Neural cell (in vitro differentiated cells): ENCODE measurements at regions not wholly inside any gene's neighbourhood (a gene's known extent, or its start where the extent isn't known, plus 50 kb on each side); places are given as distances from the start of the nearest gene placed in this dataset.

ENCODE experiments used
- H2AFZ ChIP-seq: fragments of 200-600, 300-800 bp; sonication (generic), shearing (Covaris generic); 2 replicates; pipeline ENCODE4 v1.6.0; 2014; ENCODE audit warnings: low read depth, mild to moderate bottlenecking, antibody characterized with exemption, low read length, moderate library complexity
- H3F3A ChIP-seq: fragments of 200-600 bp; shearing (Covaris generic); 2 replicates; pipeline ENCODE4 v1.6.1; 2016; ENCODE audit warnings: mild to moderate bottlenecking, moderate library complexity, mixed read lengths, antibody characterized with exemption, low read length; ENCODE audit not compliant: insufficient read depth, poor library complexity, severe bottlenecking
- H3K27ac ChIP-seq: fragments of 200-600, 300-800 bp; sonication (generic), shearing (Covaris generic); 2 replicates; pipeline ENCODE4 v1.5.1; 2014; ENCODE audit warnings: mild to moderate bottlenecking, low read length, moderate library complexity
- H3K27me3 ChIP-seq: fragments of 300-800, 200-600 bp; sonication (generic), shearing (Covaris generic); 2 replicates; pipeline ENCODE4 v1.6.0; 2014; ENCODE audit warnings: mild to moderate bottlenecking, low read depth, low read length, moderate library complexity; ENCODE audit not compliant: insufficient read depth
- H3K36me3 ChIP-seq: fragments of 300-800, 200-600 bp; sonication (generic), shearing (Covaris generic); 2 replicates; pipeline ENCODE4 v1.5.1; 2014; ENCODE audit warnings: mild to moderate bottlenecking, antibody characterized with exemption, low read length, moderate library complexity; ENCODE audit not compliant: insufficient read depth
- H3K4me2 ChIP-seq: fragments of 300-800, 200-600 bp; sonication (generic), shearing (Covaris generic); 2 replicates; pipeline ENCODE4 v1.6.0; 2014; ENCODE audit warnings: mild to moderate bottlenecking, low read length
- H3K4me3 ChIP-seq: fragments of 300-800, 200-600 bp; sonication (generic), shearing (Covaris generic); 2 replicates; pipeline ENCODE4 v1.5.1; 2014; ENCODE audit warnings: mild to moderate bottlenecking, low read length, moderate library complexity
- H3K79me2 ChIP-seq: fragments of 200-600 bp; shearing (Covaris generic); replicated peaks from 2 replicates; pipeline ENCODE4 v1.6.0; 2014; ENCODE audit warnings: mild to moderate bottlenecking, low read length, moderate library complexity; ENCODE audit not compliant: insufficient read depth
- H3K9ac ChIP-seq: fragments of 300-800, 200-600 bp; sonication (generic), shearing (Covaris generic); 2 replicates; pipeline ENCODE4 v1.6.1; 2016; ENCODE audit warnings: mild to moderate bottlenecking, low read length, mixed read lengths
- H3K9me2 ChIP-seq: fragments of 200-600 bp; shearing (Covaris generic); 2 replicates; pipeline ENCODE4 v1.6.1; 2016; ENCODE audit warnings: mild to moderate bottlenecking, low read length, mixed read lengths; ENCODE audit not compliant: insufficient read depth
- H3K9me3 ChIP-seq: fragments of 200-600, 300-800 bp; sonication (generic), shearing (Covaris generic); 2 replicates; pipeline ENCODE4 v1.6.1; 2016; ENCODE audit warnings: mild to moderate bottlenecking, mixed run types, low read length, moderate library complexity, mixed read lengths
- H4K20me1 ChIP-seq: fragments of 200-600 bp; shearing (Covaris generic); 2 replicates; pipeline ENCODE4 v1.6.1; 2016; ENCODE audit warnings: mild to moderate bottlenecking, mixed run types; ENCODE audit not compliant: insufficient read depth
- CTCF ChIP-seq: fragments of 450-650 bp; IDR thresholded peaks from 2 replicates; pipeline ENCODE4 v1.5.1; 2014; ENCODE audit warnings: antibody characterized with exemption, mild to moderate bottlenecking, moderate library complexity; ENCODE audit not compliant: poor library complexity, severe bottlenecking
- EP300 ChIP-seq: fragments of 450-650 bp; conservative IDR thresholded peaks from 2 replicates; pipeline ENCODE4 v1.6.1; 2014; ENCODE audit warnings: antibody characterized with exemption, mild to moderate bottlenecking, moderate library complexity; ENCODE audit not compliant: poor library complexity, severe bottlenecking
- EZH2 ChIP-seq: fragments of 200-600, 300-800 bp; shearing (Covaris generic), sonication (generic); IDR thresholded peaks from 2 replicates; pipeline ENCODE4 v1.6.1; 2014; ENCODE audit warnings: antibody characterized with exemption, low read length, borderline replicate concordance, mild to moderate bottlenecking; ENCODE audit not compliant: insufficient read depth, poor library complexity, severe bottlenecking
- MXI1 ChIP-seq: fragments of 450-650 bp; conservative IDR thresholded peaks from 2 replicates; pipeline ENCODE4 v1.6.1; 2014; ENCODE audit warnings: antibody characterized with exemption, mild to moderate bottlenecking; ENCODE audit not compliant: poor library complexity, severe bottlenecking
- POLR2AphosphoS5 ChIP-seq: IDR thresholded peaks from 2 replicates; pipeline ENCODE4 v1.6.1; 2012
- RAD21 ChIP-seq: fragments of 450-650 bp; conservative IDR thresholded peaks from 2 replicates; pipeline ENCODE4 v1.6.1; 2014; ENCODE audit warnings: antibody characterized with exemption, mild to moderate bottlenecking, moderate library complexity
- SMC3 ChIP-seq: fragments of 450-650 bp; conservative IDR thresholded peaks from 2 replicates; pipeline ENCODE4 v1.6.1; 2014; ENCODE audit warnings: antibody characterized with exemption, mild to moderate bottlenecking, moderate library complexity; ENCODE audit not compliant: poor library complexity
- TAF1 ChIP-seq: IDR thresholded peaks from 2 replicates; pipeline ENCODE4 v1.6.1; 2012; ENCODE audit warnings: low read depth
- TF ChIP-seq, protein P1 (sequence below): IDR thresholded peaks from 2 replicates; pipeline ENCODE4 v1.6.1; 2012; ENCODE audit warnings: borderline replicate concordance

- H3K9ac ChIP-seq: no peak overlapping the region
- H3K79me2 ChIP-seq: no peaks in the 10 kb centered on the region
- no peak overlapping the region for H2AFZ ChIP-seq
- no peak for TF ChIP-seq MXI1
- no peak for TF ChIP-seq EZH2
- no peak for TF ChIP-seq CTCF
- TF ChIP-seq POLR2AphosphoS5: no peak
- TF ChIP-seq, protein P1, sequence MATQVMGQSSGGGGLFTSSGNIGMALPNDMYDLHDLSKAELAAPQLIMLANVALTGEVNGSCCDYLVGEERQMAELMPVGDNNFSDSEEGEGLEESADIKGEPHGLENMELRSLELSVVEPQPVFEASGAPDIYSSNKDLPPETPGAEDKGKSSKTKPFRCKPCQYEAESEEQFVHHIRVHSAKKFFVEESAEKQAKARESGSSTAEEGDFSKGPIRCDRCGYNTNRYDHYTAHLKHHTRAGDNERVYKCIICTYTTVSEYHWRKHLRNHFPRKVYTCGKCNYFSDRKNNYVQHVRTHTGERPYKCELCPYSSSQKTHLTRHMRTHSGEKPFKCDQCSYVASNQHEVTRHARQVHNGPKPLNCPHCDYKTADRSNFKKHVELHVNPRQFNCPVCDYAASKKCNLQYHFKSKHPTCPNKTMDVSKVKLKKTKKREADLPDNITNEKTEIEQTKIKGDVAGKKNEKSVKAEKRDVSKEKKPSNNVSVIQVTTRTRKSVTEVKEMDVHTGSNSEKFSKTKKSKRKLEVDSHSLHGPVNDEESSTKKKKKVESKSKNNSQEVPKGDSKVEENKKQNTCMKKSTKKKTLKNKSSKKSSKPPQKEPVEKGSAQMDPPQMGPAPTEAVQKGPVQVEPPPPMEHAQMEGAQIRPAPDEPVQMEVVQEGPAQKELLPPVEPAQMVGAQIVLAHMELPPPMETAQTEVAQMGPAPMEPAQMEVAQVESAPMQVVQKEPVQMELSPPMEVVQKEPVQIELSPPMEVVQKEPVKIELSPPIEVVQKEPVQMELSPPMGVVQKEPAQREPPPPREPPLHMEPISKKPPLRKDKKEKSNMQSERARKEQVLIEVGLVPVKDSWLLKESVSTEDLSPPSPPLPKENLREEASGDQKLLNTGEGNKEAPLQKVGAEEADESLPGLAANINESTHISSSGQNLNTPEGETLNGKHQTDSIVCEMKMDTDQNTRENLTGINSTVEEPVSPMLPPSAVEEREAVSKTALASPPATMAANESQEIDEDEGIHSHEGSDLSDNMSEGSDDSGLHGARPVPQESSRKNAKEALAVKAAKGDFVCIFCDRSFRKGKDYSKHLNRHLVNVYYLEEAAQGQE: no peak
- TF ChIP-seq RAD21: no peak
- no peak for TF ChIP-seq TAF1
- no peak for TF ChIP-seq SMC3
- TF ChIP-seq EP300: no peak
- no peak overlapping the region for H3K4me2 ChIP-seq
- no peaks in the 10 kb centered on the region for H3K36me3 ChIP-seq
- no peaks in the 10 kb centered on the region for H3K27me3 ChIP-seq
- H3K27ac ChIP-seq: no peak overlapping the region
- no peaks in the 10 kb centered on the region for H3F3A ChIP-seq
- H3K4me3 ChIP-seq: no peak overlapping the region
- H3K9me3 ChIP-seq: no peaks in the 10 kb centered on the region
- H3K9me2 ChIP-seq: no peaks in the 10 kb centered on the region
- no peaks in the 10 kb centered on the region for H4K20me1 ChIP-seq
Observed at GRCh38 chr10:33795529-33795928, 461.1 kb upstream of the NRP1 start.

DNA sequence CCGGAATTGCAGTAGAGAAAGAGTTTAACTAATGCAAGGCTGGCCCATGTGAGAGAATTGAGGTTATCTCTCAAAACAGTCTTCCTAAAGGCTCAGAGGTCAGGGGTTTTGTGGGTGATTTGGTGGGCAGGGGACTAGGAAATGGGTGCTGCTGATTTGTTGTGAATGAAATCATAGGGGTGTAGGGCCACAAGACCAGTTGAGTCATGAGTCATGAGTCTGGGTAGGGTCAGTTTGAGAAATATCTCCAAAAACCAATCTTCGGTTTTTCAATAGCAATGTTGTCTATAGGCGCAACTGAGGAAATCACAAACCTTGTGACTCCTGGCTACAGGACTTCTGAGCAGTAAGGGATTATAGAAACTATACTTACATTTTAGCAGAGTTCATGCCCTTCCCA is 460.0 kb upstream of the NRP1 start:
- Histone ChIP-seq H3K4me2 (no peak overlapping the region), H3K79me2 (no peaks in the 10 kb centered on the region), H2AFZ (no peak overlapping the region), H3K27me3 (no peaks in the 10 kb centered on the region), H3K9ac (no peak overlapping the region), H3F3A (no peaks in the 10 kb centered on the region), H3K27ac (no peak overlapping the region), H3K9me2 (no peaks in the 10 kb centered on the region), H3K36me3 (no peaks in the 10 kb centered on the region), H4K20me1 (no peaks in the 10 kb centered on the region), H3K4me3 (no peak overlapping the region), H3K9me3 (no peaks in the 10 kb centered on the region)
- TF ChIP-seq EP300 (no peak), CTCF (no peak), POLR2AphosphoS5 (no peak), RAD21 (no peak), EZH2 (no peak), MXI1 (no peak), TAF1 (no peak), SMC3 (no peak)
- TF ChIP-seq, protein P1: no peak
